ENCODE measurements at regions not wholly inside any gene's neighbourhood (a gene's known extent, or its start where the extent isn't known, plus 50 kb on each side); places are given as distances from the start of the nearest gene placed in this dataset.
"Not testable (repeated sequence)": the region's sequence is repeated elsewhere in the genome, so short reads cannot be mapped to it uniquely, and the experiment has no call there.

DNA sequence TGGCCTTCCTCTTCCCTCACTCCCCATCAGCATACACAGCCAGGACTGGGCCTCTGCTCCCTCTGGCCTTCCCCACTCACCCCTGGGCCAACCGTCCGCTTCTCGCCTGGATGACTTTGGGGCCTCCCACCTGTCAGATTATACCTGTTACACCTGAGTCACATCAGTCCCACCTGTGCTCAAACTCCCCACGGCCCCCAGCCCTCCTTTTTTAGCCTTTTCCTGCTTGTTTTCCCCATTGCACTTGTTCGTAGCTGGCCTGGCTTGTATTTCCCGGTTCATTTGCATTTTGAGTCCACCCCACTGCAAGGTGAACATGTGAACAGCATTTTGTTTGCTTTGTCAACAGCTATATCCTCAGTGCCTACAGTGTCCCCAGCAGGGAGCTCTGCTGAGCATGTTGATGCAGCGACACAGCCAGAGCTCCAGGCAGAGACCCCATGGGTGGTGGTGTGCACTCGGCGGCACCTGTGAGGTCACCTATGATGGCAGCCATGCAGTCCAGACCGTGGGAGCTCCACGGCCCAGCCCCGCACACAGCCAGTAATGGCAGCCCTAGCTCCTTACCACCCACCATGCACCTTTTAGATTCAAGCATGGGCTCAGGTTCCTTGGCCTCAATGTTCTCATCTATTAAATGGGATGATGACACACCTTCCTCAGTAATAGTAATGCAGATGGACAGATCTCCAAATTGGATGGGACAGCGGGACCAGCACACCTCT is 276.4 kb upstream of the HS6ST1 start:
- peaks cover 33% of the 10 kb centered on the region for H3K4me1 Mint-ChIP-seq
- peaks cover 20% of the 10 kb centered on the region for H3K27me3 Mint-ChIP-seq (ENCODE audit: low read depth)
- TF ChIP-seq CTCF (IDR thresholded peaks at IDR 0.05; ENCODE audit: unreplicated experiment in 3 of 3): no peak
- H3K9me3 Mint-ChIP-seq: no peaks in the 10 kb centered on the region
- H3K36me3 Mint-ChIP-seq (ENCODE audit: low read depth): no peaks in the 10 kb centered on the region
- peak overlapping the region in 1 of 3 experiments; percentile 2 for H3K4me3 Mint-ChIP-seq
- peak overlapping the region; percentile 5 to 92 (median 60) for H3K27ac Mint-ChIP-seq

DNA sequence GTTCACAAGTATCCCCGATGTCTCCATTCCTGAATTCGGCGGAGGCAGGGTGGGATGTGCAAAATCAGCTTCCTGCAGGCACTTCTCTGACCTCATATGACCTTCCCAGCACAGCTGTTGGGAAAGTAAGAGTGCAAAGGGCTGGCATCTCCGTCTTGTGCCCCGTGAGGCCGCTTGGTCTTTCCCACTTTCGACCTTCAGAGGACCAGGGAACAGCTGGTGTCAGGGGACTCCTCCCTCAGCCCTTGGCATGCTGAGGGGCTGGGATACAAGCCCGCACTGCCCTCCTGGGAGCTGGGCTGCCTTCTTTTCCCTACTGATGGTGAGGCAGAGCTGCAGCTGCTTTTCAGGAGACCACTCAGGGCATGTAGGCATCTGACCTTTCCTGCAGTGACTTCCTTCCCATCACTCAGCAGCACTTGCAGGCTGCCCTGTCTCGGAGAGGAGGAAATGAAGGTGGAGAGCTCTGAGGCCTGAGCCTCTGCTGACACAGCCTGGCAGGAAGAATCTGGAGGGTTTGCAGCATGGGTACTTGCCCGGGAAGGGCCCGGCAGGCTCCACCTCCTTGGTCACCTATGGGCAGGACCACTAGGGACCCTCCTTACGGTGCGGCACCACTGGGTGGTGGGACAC is 277.2 kb upstream of the HS6ST1 start:
- no peak overlapping the region for H3K4me3 Mint-ChIP-seq
- H3K9me3 Mint-ChIP-seq: no peaks in the 10 kb centered on the region
- peaks cover 14% of the 10 kb centered on the region for H3K27me3 Mint-ChIP-seq (ENCODE audit: low read depth)
- H3K4me1 Mint-ChIP-seq: peaks cover 34% of the 10 kb centered on the region
- no peak for TF ChIP-seq CTCF (IDR thresholded peaks at IDR 0.05; ENCODE audit: unreplicated experiment in 3 of 3)
- H3K27ac Mint-ChIP-seq: peak overlapping the region in 1 of 3 experiments; percentile 21
- H3K36me3 Mint-ChIP-seq (ENCODE audit: low read depth): no peaks in the 10 kb centered on the region

DNA sequence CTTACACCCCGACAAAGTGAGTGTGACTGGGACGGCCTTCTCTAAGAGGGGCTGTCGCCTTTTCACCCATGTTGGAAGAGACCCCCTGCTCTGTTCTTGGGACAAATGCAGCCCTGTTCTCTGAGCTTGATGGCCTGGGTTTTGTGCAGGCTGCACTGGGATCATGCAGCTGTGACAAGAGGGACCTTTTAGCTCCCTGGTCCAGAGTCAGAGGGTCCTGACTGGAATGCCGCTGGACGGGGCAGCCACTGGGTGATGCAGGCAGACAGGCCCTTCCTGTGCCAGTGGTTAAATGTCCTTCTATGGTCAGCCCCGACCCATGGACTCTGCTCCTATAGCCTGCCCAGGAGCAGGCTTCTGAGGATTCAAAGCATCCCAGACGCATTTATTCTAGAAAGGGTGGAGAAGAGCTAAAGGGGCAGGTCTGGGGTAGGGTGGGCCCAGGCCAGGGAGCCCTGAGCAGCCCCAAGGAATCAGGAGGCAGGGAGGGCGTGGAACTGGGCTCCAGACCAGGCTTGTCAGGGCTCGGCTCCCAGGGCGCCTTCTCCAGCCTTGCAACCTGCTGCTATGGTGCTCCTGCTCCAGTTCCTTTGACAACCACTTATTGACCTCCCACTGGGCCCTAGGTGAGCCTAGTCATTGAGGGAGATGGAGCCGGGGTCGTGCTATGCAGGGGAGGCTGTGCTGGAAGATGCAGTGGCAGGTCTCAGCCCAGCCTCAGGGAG is 277.9 kb upstream of the HS6ST1 start:
- peaks cover 34% of the 10 kb centered on the region for H3K4me1 Mint-ChIP-seq
- no peaks in the 10 kb centered on the region for H3K9me3 Mint-ChIP-seq
- no peak overlapping the region for H3K4me3 Mint-ChIP-seq
- H3K36me3 Mint-ChIP-seq (ENCODE audit: low read depth): no peaks in the 10 kb centered on the region
- peaks cover 14% of the 10 kb centered on the region for H3K27me3 Mint-ChIP-seq (ENCODE audit: low read depth)
- TF ChIP-seq CTCF (IDR thresholded peaks at IDR 0.05; ENCODE audit: unreplicated experiment in 3 of 3): no peak
- no peak overlapping the region for H3K27ac Mint-ChIP-seq

DNA sequence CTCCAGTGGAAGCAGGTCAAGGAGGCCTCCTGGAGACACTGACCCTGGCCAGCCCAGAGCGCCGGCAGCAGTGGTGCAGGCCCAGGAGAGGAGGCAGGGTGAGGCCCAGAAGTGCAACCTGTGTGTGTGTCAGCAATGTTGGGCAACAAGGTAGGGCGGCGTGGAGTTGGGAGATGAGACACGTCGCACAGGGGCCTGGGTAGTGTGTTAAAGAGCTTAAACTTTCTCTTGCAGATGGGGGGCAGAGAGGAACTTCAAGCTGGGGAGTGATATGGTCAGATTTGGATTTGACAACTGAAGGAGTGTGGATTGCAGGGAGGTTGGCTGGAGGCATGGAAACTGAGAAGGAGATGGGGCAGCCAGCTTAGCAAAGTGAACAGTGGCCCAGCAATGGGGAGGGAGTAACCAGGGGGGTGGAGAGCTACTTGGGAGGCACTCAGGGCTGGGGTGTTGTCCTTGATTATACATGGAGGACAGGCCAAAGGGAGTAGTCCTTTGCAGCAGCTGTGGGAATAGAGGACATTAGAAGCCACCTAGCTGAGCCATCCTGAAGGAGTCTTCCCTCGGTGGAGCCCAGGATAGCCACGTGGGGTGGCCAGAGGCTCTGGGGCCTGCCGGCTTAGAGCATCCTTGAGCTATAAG is 278.6 kb upstream of the HS6ST1 start:
- Mint-ChIP-seq H3K4me1 (peaks cover 29% of the 10 kb centered on the region), H3K27ac (no peak overlapping the region), H3K36me3 (ENCODE audit: low read depth) (no peaks in the 10 kb centered on the region)

DNA sequence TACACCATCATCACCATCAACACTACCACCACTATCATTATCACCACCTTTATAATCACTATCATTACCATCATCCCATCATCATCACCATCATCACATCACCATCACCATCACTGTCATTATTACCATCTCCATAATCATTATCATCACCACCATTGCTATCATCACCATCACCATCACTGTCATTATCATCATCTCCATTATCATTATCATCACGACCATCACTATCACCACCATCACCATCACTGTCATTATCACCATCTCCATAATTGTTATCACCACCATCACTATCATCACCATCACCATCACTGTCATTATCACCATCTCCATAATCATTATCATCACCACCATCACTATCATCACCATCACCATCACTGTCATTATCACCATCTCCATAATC is 279.6 kb upstream of the HS6ST1 start:
- H3K27ac Mint-ChIP-seq; H3K4me3 Mint-ChIP-seq; H3K36me3 Mint-ChIP-seq (ENCODE audit: low read depth); H3K9me3 Mint-ChIP-seq: not testable (repeated sequence)
- H3K27me3 Mint-ChIP-seq (ENCODE audit: low read depth): peaks cover 10% of the 10 kb centered on the region
- peaks cover 20% of the 10 kb centered on the region for H3K4me1 Mint-ChIP-seq

More for the DNA sequence above, 278.6 kb upstream of the HS6ST1 start:
- TF ChIP-seq CTCF (IDR thresholded peaks at IDR 0.05; ENCODE audit: unreplicated experiment in 3 of 3): no peak
- Mint-ChIP-seq H3K9me3 (no peaks in the 10 kb centered on the region), H3K4me3 (no peak overlapping the region), H3K27me3 (ENCODE audit: low read depth) (peaks cover 16% of the 10 kb centered on the region)

- H3K27me3 Mint-ChIP-seq (ENCODE audit: low read depth): peaks cover 10% of the 10 kb centered on the region
- no peaks in the 10 kb centered on the region for H3K9me3 Mint-ChIP-seq
- H3K4me1 Mint-ChIP-seq: peaks cover 16% of the 10 kb centered on the region
- H3K36me3 Mint-ChIP-seq (ENCODE audit: low read depth): no peaks in the 10 kb centered on the region
- TF ChIP-seq CTCF (IDR thresholded peaks at IDR 0.05; ENCODE audit: unreplicated experiment in 3 of 3): no peak
- H3K27ac Mint-ChIP-seq: no peak overlapping the region
- no peak overlapping the region for H3K4me3 Mint-ChIP-seq
These were observed 280.3 kb upstream of the HS6ST1 start for GRCh38 chr2:128598862-128599441.

All from nephron (organoid).